ENCODE measurements at regions not wholly inside any gene's neighbourhood (a gene's known extent, or its start where the extent isn't known, plus 50 kb on each side); places are given as distances from the start of the nearest gene placed in this dataset.
A peak's percentile ranks its signal among the peaks of the same experiment; 100 is the strongest.

DNA sequence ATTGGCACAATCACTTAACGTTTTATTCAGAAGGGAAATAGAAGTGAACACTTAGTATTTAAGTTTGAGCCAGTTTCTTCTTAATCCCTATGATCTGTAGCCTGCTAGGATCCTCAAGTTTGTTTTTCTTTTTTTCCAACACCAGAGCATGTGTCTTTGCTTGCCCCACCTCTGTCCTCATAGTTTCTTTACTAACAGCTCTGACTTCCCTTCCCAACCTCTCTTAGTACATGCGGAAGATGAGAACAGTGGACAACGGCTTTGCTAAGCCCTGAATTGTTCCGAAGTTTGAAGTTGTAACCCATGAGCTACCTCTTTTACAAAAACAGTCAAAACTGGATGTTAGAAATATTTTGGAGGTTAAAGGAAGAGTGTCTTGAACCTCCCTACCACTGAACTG lies 61.7 kb upstream of the TAF11L2 start:
- Histone ChIP-seq H3K4me3 (no peak overlapping the region), H3K27me3 (peaks cover 0 to 3% (median 0%) of the 10 kb centered on the region in 4 donors), H3K4me1 (no peaks in the 10 kb centered on the region), H3K27ac (peak overlapping the region in 2 of 4 donors; percentile 27 to 29), H3K9me3 (no peaks in the 10 kb centered on the region), H3K36me3 (no peaks in the 10 kb centered on the region)
- TF ChIP-seq, protein P1, sequence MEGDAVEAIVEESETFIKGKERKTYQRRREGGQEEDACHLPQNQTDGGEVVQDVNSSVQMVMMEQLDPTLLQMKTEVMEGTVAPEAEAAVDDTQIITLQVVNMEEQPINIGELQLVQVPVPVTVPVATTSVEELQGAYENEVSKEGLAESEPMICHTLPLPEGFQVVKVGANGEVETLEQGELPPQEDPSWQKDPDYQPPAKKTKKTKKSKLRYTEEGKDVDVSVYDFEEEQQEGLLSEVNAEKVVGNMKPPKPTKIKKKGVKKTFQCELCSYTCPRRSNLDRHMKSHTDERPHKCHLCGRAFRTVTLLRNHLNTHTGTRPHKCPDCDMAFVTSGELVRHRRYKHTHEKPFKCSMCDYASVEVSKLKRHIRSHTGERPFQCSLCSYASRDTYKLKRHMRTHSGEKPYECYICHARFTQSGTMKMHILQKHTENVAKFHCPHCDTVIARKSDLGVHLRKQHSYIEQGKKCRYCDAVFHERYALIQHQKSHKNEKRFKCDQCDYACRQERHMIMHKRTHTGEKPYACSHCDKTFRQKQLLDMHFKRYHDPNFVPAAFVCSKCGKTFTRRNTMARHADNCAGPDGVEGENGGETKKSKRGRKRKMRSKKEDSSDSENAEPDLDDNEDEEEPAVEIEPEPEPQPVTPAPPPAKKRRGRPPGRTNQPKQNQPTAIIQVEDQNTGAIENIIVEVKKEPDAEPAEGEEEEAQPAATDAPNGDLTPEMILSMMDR (IDR thresholded peaks at IDR 0.05), result no peak
- no peak for DNase-seq
- ATAC-seq, result peak in 2 of 4 donors; percentile 67 to 69
- WGBS, 2 donors, result 54 to 67% methylated on average over 4 of the region's 4 CpGs
- FAIRE-seq, result no peak
- intact Hi-C loops (cut with DNase I), result no loop called here

DNA sequence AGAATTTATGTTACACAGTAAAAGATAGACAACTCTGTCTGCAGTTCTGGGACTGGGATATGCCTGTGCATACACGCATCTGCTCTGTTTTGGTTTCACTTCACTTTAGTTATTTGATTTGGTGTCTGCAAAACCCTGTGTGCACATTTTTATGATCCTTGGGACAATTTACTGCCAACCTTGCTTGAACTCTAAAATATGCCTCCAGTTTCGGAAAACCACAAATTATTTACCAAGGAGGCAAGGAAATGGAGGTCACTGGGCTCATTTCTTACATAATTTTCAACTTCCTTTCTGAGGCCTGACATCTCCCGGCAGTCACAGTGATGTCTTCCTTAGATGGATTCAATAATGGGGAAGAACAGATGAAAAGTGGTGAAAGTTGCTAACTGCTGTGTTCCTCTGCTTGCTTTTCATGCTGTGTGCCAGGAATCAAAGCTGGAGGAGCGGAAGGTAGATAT lies 61.2 kb upstream of the TAF11L2 start:
- H3K4me3 ChIP-seq, result no peak overlapping the region
- H3K9me3 ChIP-seq, result no peaks in the 10 kb centered on the region
- TF ChIP-seq, protein P1 (IDR thresholded peaks at IDR 0.05), result no peak
- ATAC-seq (peak in 2 of 4 donors; percentile 66 to 71), FAIRE-seq (no peak), DNase-seq (no peak)
- H3K36me3 ChIP-seq, result no peaks in the 10 kb centered on the region
- 57 to 65% methylated on average over 4 of the region's 4 CpGs for WGBS, 2 donors
- peak overlapping the region in 2 of 4 donors; percentile 27 to 29 for H3K27ac ChIP-seq
- no peaks in the 10 kb centered on the region for H3K4me1 ChIP-seq
- intact Hi-C loops (cut with DNase I), result no loop called here
- peaks cover 0 to 3% (median 0%) of the 10 kb centered on the region in 4 donors for H3K27me3 ChIP-seq

DNA sequence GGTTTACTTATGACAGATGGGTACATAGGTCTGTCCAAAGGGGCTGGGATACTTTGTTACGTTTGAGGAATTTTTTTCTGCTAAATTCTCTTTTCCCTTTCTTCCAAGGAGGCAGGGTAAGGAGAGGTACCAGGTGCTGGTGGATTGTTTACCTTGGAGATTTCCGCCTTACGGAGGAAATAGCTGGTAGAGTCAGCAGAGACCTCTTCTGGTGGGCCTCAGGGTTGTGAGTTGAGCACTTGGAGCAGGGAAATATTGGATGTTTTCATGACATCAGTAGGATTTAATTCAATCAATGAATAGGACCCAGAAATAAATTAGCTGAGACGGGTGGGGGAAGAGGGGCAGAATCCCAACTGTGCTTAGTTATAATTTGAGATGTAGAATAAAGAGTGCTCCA lies 60.0 kb upstream of the TAF11L2 start:
- intact Hi-C loops (cut with DNase I), result no loop called here
- no peak overlapping the region for H3K27ac ChIP-seq
- no peaks in the 10 kb centered on the region for H3K9me3 ChIP-seq
- no peaks in the 10 kb centered on the region for H3K36me3 ChIP-seq
- H3K27me3 ChIP-seq, result peaks cover 0 to 3% (median 0%) of the 10 kb centered on the region in 4 donors
- FAIRE-seq (no peak), ATAC-seq (no peak), DNase-seq (no peak)
- TF ChIP-seq, protein P1 (IDR thresholded peaks at IDR 0.05), result no peak
- no peaks in the 10 kb centered on the region for H3K4me1 ChIP-seq
- 56 to 67% methylated on average over 4 of the region's 4 CpGs for WGBS, 2 donors
- no peak overlapping the region for H3K4me3 ChIP-seq

DNA sequence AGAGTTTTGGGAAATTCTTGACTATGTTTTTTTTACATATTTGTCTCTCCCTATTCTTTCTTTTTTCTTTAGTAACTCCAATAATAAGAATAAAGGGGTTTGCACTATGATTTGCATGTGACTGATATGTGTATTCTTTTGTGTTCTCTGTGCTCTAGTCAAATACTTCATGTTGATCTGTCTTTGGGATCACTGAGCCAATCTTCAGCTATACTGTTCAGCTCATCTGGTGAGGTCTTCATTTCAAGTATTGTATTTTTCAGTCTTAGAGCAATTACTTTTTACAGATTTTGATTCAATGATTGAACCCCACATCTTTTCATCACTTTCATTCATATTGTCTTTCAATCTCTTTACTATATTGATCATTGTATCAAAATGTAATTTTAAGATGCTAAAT lies 58.1 kb upstream of the TAF11L2 start:
- TF ChIP-seq, protein P1 (IDR thresholded peaks at IDR 0.05), result no peak
- no peaks in the 10 kb centered on the region for H3K36me3 ChIP-seq
- H3K27me3 ChIP-seq, result peaks cover 0 to 3% (median 0%) of the 10 kb centered on the region in 4 donors
- H3K4me3 ChIP-seq, result no peak overlapping the region
- DNase-seq (no peak), FAIRE-seq (no peak), ATAC-seq (no peak)
- H3K4me1 ChIP-seq, result no peaks in the 10 kb centered on the region
- intact Hi-C loops (cut with DNase I), result no loop called here
- H3K9me3 ChIP-seq, result no peaks in the 10 kb centered on the region
- no peak overlapping the region for H3K27ac ChIP-seq

DNA sequence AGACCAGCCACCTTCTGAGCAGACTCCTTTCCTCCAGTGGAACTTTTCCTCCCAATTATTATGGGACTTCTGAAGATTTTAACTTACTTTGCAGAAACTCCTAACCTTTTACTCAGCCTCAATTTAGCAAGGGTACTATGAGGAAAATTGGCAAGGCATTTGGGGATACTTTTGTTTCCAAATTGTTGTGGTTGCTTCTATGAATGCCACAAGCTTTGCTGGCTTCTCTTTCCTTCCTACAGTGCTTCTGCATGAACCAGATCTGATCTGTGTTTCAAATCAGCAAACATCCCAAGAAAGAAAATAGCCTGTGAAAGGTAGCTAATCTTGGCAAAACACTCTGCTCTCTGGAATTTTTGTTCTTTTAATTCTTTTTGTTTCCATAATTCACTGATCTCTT lies 57.3 kb upstream of the TAF11L2 start:
- TF ChIP-seq, protein P1 (IDR thresholded peaks at IDR 0.05), result no peak

More for the DNA sequence above, 57.3 kb upstream of the TAF11L2 start:
- Histone ChIP-seq H3K4me3 (no peak overlapping the region), H3K4me1 (no peaks in the 10 kb centered on the region), H3K27ac (no peak overlapping the region), H3K27me3 (peaks cover 0 to 3% (median 0%) of the 10 kb centered on the region in 4 donors), H3K9me3 (no peaks in the 10 kb centered on the region), H3K36me3 (no peaks in the 10 kb centered on the region)
- ATAC-seq, result no peak
- no peak for DNase-seq
- intact Hi-C loops (cut with DNase I), result no loop called here
- FAIRE-seq, result no peak

All from pancreas (tissue), 10 donors.